ENCODE measurements at regions not wholly inside any gene's neighbourhood (a gene's known extent, or its start where the extent isn't known, plus 50 kb on each side); places are given as distances from the start of the nearest gene placed in this dataset.

GRCh38 chr2:225137971-225138370, 95.7 kb upstream of the DOCK10 start:
- no peak for TF ChIP-seq ATF3 (CRISPR knock-in tag; conservative IDR thresholded peaks at IDR 0.05)
- no peak for TF ChIP-seq ESRRA (CRISPR knock-in tag; IDR thresholded peaks at IDR 0.05; ENCODE audit: borderline replicate concordance)
- TF ChIP-seq CTCF (IDR thresholded peaks at IDR 0.05) = no peak
- TF ChIP-seq E2F5 (CRISPR knock-in tag; IDR thresholded peaks at IDR 0.05) = no peak
- no peak for TF ChIP-seq USF2 (CRISPR knock-in tag; IDR thresholded peaks at IDR 0.05)
- no peak for TF ChIP-seq IRF2 (CRISPR knock-in tag; IDR thresholded peaks at IDR 0.05; ENCODE audit: borderline replicate concordance, low read depth)
- no peak for TF ChIP-seq MAX (CRISPR knock-in tag; IDR thresholded peaks at IDR 0.05)
- TF ChIP-seq ELF4 (CRISPR knock-in tag; IDR thresholded peaks at IDR 0.05; ENCODE audit: low read depth) = no peak
- TF ChIP-seq NR1H2 (CRISPR knock-in tag; IDR thresholded peaks at IDR 0.05) = no peak

Data from WTC11 (cell line).